Stimulated activated CD8-positive, alpha-beta memory T cell treated with anti-CD3 and anti-CD28 coated beads, Interleukin-2, amount 100 ng/mL, for 48 hours (primary cell): ENCODE measurements at regions not wholly inside any gene's neighbourhood (a gene's known extent, or its start where the extent isn't known, plus 50 kb on each side); places are given as distances from the start of the nearest gene placed in this dataset.

Source experiments
- DNase-seq, 2 donors: peaks; one replicate each; pipeline ENCODE4 v3.0.0-alpha.2; 2020; ENCODE audit warnings: low read depth in 2 of 2

GRCh38 chr9:7394002-7394774 lies 405.4 kb downstream of the DMAC1 start:
- DNase-seq = no peak

GRCh38 chr9:7392148-7392547 lies 407.4 kb downstream of the DMAC1 start:
- DNase-seq = no peak

GRCh38 chr9:7388755-7389154 lies 410.8 kb downstream of the DMAC1 start:
- DNase-seq = no peak

GRCh38 chr9:7387840-7388239 lies 411.7 kb downstream of the DMAC1 start:
- DNase-seq = no peak

GRCh38 chr9:7382304-7382703 lies 417.3 kb downstream of the DMAC1 start:
- no peak for DNase-seq

- DNase-seq = no peak
Observed at GRCh38 chr9:7377489-7377888, 422.1 kb downstream of the DMAC1 start.

GRCh38 chr9:7376833-7377232 lies 422.7 kb downstream of the DMAC1 start:
- no peak for DNase-seq

- DNase-seq = no peak
Observed at GRCh38 chr9:7376213-7376612, 423.4 kb downstream of the DMAC1 start.

- no peak for DNase-seq
Observed at GRCh38 chr9:7375013-7375511, 424.5 kb downstream of the DMAC1 start.

- DNase-seq = no peak
Observed at GRCh38 chr9:7370988-7371387, 428.6 kb downstream of the DMAC1 start.

- DNase-seq = no peak
Observed at GRCh38 chr9:7370381-7370780, 429.2 kb downstream of the DMAC1 start.

GRCh38 chr9:7369384-7369821 lies 430.2 kb downstream of the DMAC1 start:
- no peak for DNase-seq

GRCh38 chr9:7368410-7369292 lies 430.9 kb downstream of the DMAC1 start:
- no peak for DNase-seq

- DNase-seq = no peak
Observed at GRCh38 chr9:7367726-7368125, 431.9 kb downstream of the DMAC1 start.

- DNase-seq = no peak
Observed at GRCh38 chr9:7366121-7366520, 433.5 kb downstream of the DMAC1 start.

GRCh38 chr9:7363777-7364477 lies 435.7 kb downstream of the DMAC1 start:
- no peak for DNase-seq

GRCh38 chr9:7360513-7360912 lies 439.1 kb downstream of the DMAC1 start:
- DNase-seq = no peak

GRCh38 chr9:7358876-7359275 lies 440.7 kb downstream of the DMAC1 start:
- DNase-seq = no peak

GRCh38 chr9:7354704-7355103 lies 444.9 kb downstream of the DMAC1 start:
- no peak for DNase-seq

- DNase-seq = no peak
Observed at GRCh38 chr9:7348692-7349091, 450.9 kb downstream of the DMAC1 start.

- no peak for DNase-seq
Observed at GRCh38 chr9:7347556-7347955, 452.0 kb downstream of the DMAC1 start.

GRCh38 chr9:7346144-7346543 lies 453.4 kb downstream of the DMAC1 start:
- DNase-seq = no peak
